ENCODE measurements at regions not wholly inside any gene's neighbourhood (a gene's known extent, or its start where the extent isn't known, plus 50 kb on each side); places are given as distances from the start of the nearest gene placed in this dataset.
A peak's percentile ranks its signal among the peaks of the same experiment; 100 is the strongest.

GRCh38 chr6:15801912-15802311, 139.1 kb upstream of the DTNBP1 start:
- DNase-seq (ENCODE audit: low spot score), result no peak

- DNase-seq (ENCODE audit: low spot score), result no peak
Observed at GRCh38 chr6:15800841-15801617, 138.2 kb upstream of the DTNBP1 start.

GRCh38 chr6:15798533-15799255, 135.9 kb upstream of the DTNBP1 start:
- no peak for DNase-seq (ENCODE audit: low spot score)

GRCh38 chr6:15796844-15797243, 134.0 kb upstream of the DTNBP1 start:
- no peak for DNase-seq (ENCODE audit: low spot score)

GRCh38 chr6:15796130-15796771, 133.4 kb upstream of the DTNBP1 start:
- no peak for DNase-seq (ENCODE audit: low spot score)

- no peak for DNase-seq (ENCODE audit: low spot score)
Observed at GRCh38 chr6:15793826-15794225, 131.0 kb upstream of the DTNBP1 start.

GRCh38 chr6:15793288-15793687, 130.5 kb upstream of the DTNBP1 start:
- DNase-seq (ENCODE audit: low spot score), result no peak

GRCh38 chr6:15792842-15793241, 130.0 kb upstream of the DTNBP1 start:
- no peak for DNase-seq (ENCODE audit: low spot score)

GRCh38 chr6:15791448-15792181, 128.8 kb upstream of the DTNBP1 start:
- peak; percentile 43 for DNase-seq (ENCODE audit: low spot score)

GRCh38 chr6:15790116-15790515, 127.3 kb upstream of the DTNBP1 start:
- DNase-seq (ENCODE audit: low spot score), result no peak

- no peak for DNase-seq (ENCODE audit: low spot score)
Observed at GRCh38 chr6:15786846-15787245, 124.0 kb upstream of the DTNBP1 start.

- DNase-seq (ENCODE audit: low spot score), result no peak
Observed at GRCh38 chr6:15783484-15783883, 120.7 kb upstream of the DTNBP1 start.

- DNase-seq (ENCODE audit: low spot score), result no peak
Observed at GRCh38 chr6:15781890-15782289, 119.1 kb upstream of the DTNBP1 start.

GRCh38 chr6:15781333-15781732, 118.5 kb upstream of the DTNBP1 start:
- DNase-seq (ENCODE audit: low spot score), result no peak

GRCh38 chr6:15780437-15780836, 117.6 kb upstream of the DTNBP1 start:
- DNase-seq (ENCODE audit: low spot score), result no peak

- no peak for DNase-seq (ENCODE audit: low spot score)
Observed at GRCh38 chr6:15779726-15780125, 116.9 kb upstream of the DTNBP1 start.

GRCh38 chr6:15776458-15776980, 113.7 kb upstream of the DTNBP1 start:
- DNase-seq (ENCODE audit: low spot score), result no peak

GRCh38 chr6:15775741-15776140, 112.9 kb upstream of the DTNBP1 start:
- no peak for DNase-seq (ENCODE audit: low spot score)

- no peak for DNase-seq (ENCODE audit: low spot score)
Observed at GRCh38 chr6:15775076-15775634, 112.3 kb upstream of the DTNBP1 start.

GRCh38 chr6:15773806-15774410, 111.1 kb upstream of the DTNBP1 start:
- DNase-seq (ENCODE audit: low spot score), result no peak
